AG09309 (cell line): ENCODE measurements at regions not wholly inside any gene's neighbourhood (a gene's known extent, or its start where the extent isn't known, plus 50 kb on each side); places are given as distances from the start of the nearest gene placed in this dataset.

Experiments
- DNase-seq: peaks from one replicate; pipeline ENCODE4 v3.0.0-alpha.2; 2010; ENCODE audit warnings: low read depth
- H3K4me3 ChIP-seq: 2 replicates; pipeline ENCODE4 v1.5.1; 2011; ENCODE audit warnings: mild to moderate bottlenecking, low read depth, low read length, moderate library complexity; ENCODE audit not compliant: control insufficient read depth
- CTCF ChIP-seq: IDR thresholded peaks from 2 replicates; pipeline ENCODE4 v1.5.1; 2011; ENCODE audit warnings: mild to moderate bottlenecking, low read depth, low read length, inconsistent platforms; ENCODE audit not compliant: insufficient read depth, control insufficient read depth; ENCODE audit errors: missing control alignments

GRCh38 chr2:16167451-16167861 lies 227.1 kb downstream of the MYCN start:
- TF ChIP-seq CTCF, result no peak
- DNase-seq, result no peak
- H3K4me3 ChIP-seq, result no peak overlapping the region

- TF ChIP-seq CTCF, result no peak
- H3K4me3 ChIP-seq, result no peak overlapping the region
- DNase-seq, result no peak
Observed at GRCh38 chr2:16166327-16166981, 226.1 kb downstream of the MYCN start.

GRCh38 chr2:16165518-16166326 lies 225.4 kb downstream of the MYCN start:
- no peak for TF ChIP-seq CTCF
- no peak for DNase-seq
- no peak overlapping the region for H3K4me3 ChIP-seq

GRCh38 chr2:16162491-16163040 lies 222.2 kb downstream of the MYCN start:
- no peak for TF ChIP-seq CTCF
- no peak overlapping the region for H3K4me3 ChIP-seq
- no peak for DNase-seq

GRCh38 chr2:16161768-16162490 lies 221.6 kb downstream of the MYCN start:
- H3K4me3 ChIP-seq, result no peak overlapping the region
- no peak for DNase-seq
- no peak for TF ChIP-seq CTCF

GRCh38 chr2:16161085-16161565 lies 220.8 kb downstream of the MYCN start:
- TF ChIP-seq CTCF, result no peak
- no peak overlapping the region for H3K4me3 ChIP-seq
- DNase-seq, result no peak
